Nephron (organoid): ENCODE measurements at regions not wholly inside any gene's neighbourhood (a gene's known extent, or its start where the extent isn't known, plus 50 kb on each side); places are given as distances from the start of the nearest gene placed in this dataset.

Experiments
- H3K27ac Mint-ChIP-seq, 3 experiments: 2 replicates each; pipeline ENCODE4 v1.8.0; 2020; ENCODE audit warnings: mixed read lengths in 3 of 3, mild to moderate bottlenecking in 2 of 3, moderate library complexity in 1 of 3
- H3K27me3 Mint-ChIP-seq: 2 replicates; pipeline ENCODE4 v1.8.0; 2021; ENCODE audit warnings: low read depth, mild to moderate bottlenecking, moderate library complexity, mixed read lengths
- H3K36me3 Mint-ChIP-seq: 2 replicates; pipeline ENCODE4 v1.8.0; 2020; ENCODE audit warnings: low read depth, mixed read lengths
- H3K4me1 Mint-ChIP-seq: 2 replicates; pipeline ENCODE4 v1.8.0; 2020; ENCODE audit warnings: mixed read lengths
- H3K4me3 Mint-ChIP-seq, 3 experiments: 2 replicates each; pipeline ENCODE4 v1.8.0; 2020; ENCODE audit warnings: mild to moderate bottlenecking in 3 of 3, mixed read lengths in 3 of 3, moderate library complexity in 2 of 3
- H3K9me3 Mint-ChIP-seq: 2 replicates; pipeline ENCODE4 v1.8.0; 2020; ENCODE audit warnings: mixed read lengths
- CTCF ChIP-seq, 3 experiments: fragments of 200-600 bp; sonication (generic); IDR thresholded peaks; one replicate each; pipeline ENCODE4 v1.5.0; 2021; ENCODE audit warnings: antibody characterized with exemption in 3 of 3; ENCODE audit not compliant: unreplicated experiment in 3 of 3

GRCh38 chr12:87756721-87757120 is 272.5 kb downstream of the C12orf50 start:
- Mint-ChIP-seq H3K4me1 (no peaks in the 10 kb centered on the region), H3K9me3 (peaks cover 2% of the 10 kb centered on the region), H3K27me3 (no peaks in the 10 kb centered on the region), H3K36me3 (no peaks in the 10 kb centered on the region), H3K4me3 (no peak overlapping the region), H3K27ac (no peak overlapping the region)
- TF ChIP-seq CTCF (IDR thresholded peaks at IDR 0.05; ENCODE audit: unreplicated experiment in 3 of 3): no peak

GRCh38 chr12:87756111-87756510 is 273.1 kb downstream of the C12orf50 start:
- H3K27me3 Mint-ChIP-seq: no peaks in the 10 kb centered on the region
- H3K36me3 Mint-ChIP-seq: no peaks in the 10 kb centered on the region
- H3K4me3 Mint-ChIP-seq: no peak overlapping the region
- no peak for TF ChIP-seq CTCF (IDR thresholded peaks at IDR 0.05; ENCODE audit: unreplicated experiment in 3 of 3)
- H3K4me1 Mint-ChIP-seq: no peaks in the 10 kb centered on the region
- peaks cover 2% of the 10 kb centered on the region for H3K9me3 Mint-ChIP-seq
- H3K27ac Mint-ChIP-seq: no peak overlapping the region

- Mint-ChIP-seq H3K9me3 (no peaks in the 10 kb centered on the region), H3K4me3 (no peak overlapping the region), H3K27me3 (no peaks in the 10 kb centered on the region), H3K36me3 (no peaks in the 10 kb centered on the region), H3K4me1 (no peaks in the 10 kb centered on the region), H3K27ac (peak overlapping the region; percentile 36 to 96 (median 55))
- no peak for TF ChIP-seq CTCF (IDR thresholded peaks at IDR 0.05; ENCODE audit: unreplicated experiment in 3 of 3)
Observed at GRCh38 chr12:87728931-87729593, 300.1 kb downstream of the C12orf50 start.

GRCh38 chr12:87720967-87721366 is 308.2 kb downstream of the C12orf50 start:
- H3K36me3 Mint-ChIP-seq: no peaks in the 10 kb centered on the region
- H3K4me1 Mint-ChIP-seq: no peaks in the 10 kb centered on the region
- no peaks in the 10 kb centered on the region for H3K27me3 Mint-ChIP-seq
- H3K9me3 Mint-ChIP-seq: no peaks in the 10 kb centered on the region
- TF ChIP-seq CTCF (IDR thresholded peaks at IDR 0.05; ENCODE audit: unreplicated experiment in 3 of 3): no peak
- no peak overlapping the region for H3K27ac Mint-ChIP-seq
- H3K4me3 Mint-ChIP-seq: no peak overlapping the region

- no peak overlapping the region for H3K4me3 Mint-ChIP-seq
- peaks cover 27% of the 10 kb centered on the region for H3K9me3 Mint-ChIP-seq
- H3K27me3 Mint-ChIP-seq: no peaks in the 10 kb centered on the region
- no peaks in the 10 kb centered on the region for H3K4me1 Mint-ChIP-seq
- no peak overlapping the region for H3K27ac Mint-ChIP-seq
- no peaks in the 10 kb centered on the region for H3K36me3 Mint-ChIP-seq
- TF ChIP-seq CTCF (IDR thresholded peaks at IDR 0.05; ENCODE audit: unreplicated experiment in 3 of 3): no peak
Observed at GRCh38 chr12:87704374-87704773, 324.8 kb downstream of the C12orf50 start.

- Mint-ChIP-seq H3K36me3 (no peaks in the 10 kb centered on the region), H3K27me3 (no peaks in the 10 kb centered on the region), H3K27ac (no peak overlapping the region), H3K9me3 (no peaks in the 10 kb centered on the region), H3K4me3 (no peak overlapping the region), H3K4me1 (peaks cover 11% of the 10 kb centered on the region)
- TF ChIP-seq CTCF (IDR thresholded peaks at IDR 0.05; ENCODE audit: unreplicated experiment in 3 of 3): no peak
Observed at GRCh38 chr12:87690236-87690810, 338.9 kb downstream of the C12orf50 start.
